ENCODE measurements at regions not wholly inside any gene's neighbourhood (a gene's known extent, or its start where the extent isn't known, plus 50 kb on each side); places are given as distances from the start of the nearest gene placed in this dataset.

- Histone ChIP-seq H3K4me1 (ENCODE audit: insufficient read depth, insufficient read length) (no peaks in the 10 kb centered on the region), H3K9ac (ENCODE audit: insufficient read length, low read depth) (no peak overlapping the region), H3K27me3 (ENCODE audit: insufficient read depth, insufficient read length) (no peaks in the 10 kb centered on the region), H3K4me3 (ENCODE audit: insufficient read length, low read depth) (no peak overlapping the region), H3K9me3 (ENCODE audit: insufficient read depth, low read length) (no peaks in the 10 kb centered on the region), H3K36me3 (ENCODE audit: insufficient read depth, insufficient read length, low read length) (no peaks in the 10 kb centered on the region)
- no peak for DNase-seq (ENCODE audit: low read depth, low spot score)
- TF ChIP-seq ZNF274 (IDR thresholded peaks at IDR 0.05; ENCODE audit: low read depth, low read length) (no peak), YY1 (IDR thresholded peaks at IDR 0.05; ENCODE audit: insufficient read depth, insufficient read length) (no peak), SUZ12 (IDR thresholded peaks at IDR 0.05; ENCODE audit: extremely low read depth, insufficient read depth, insufficient read length) (no peak)
Observed at GRCh38 chr2:37842732-37843440, 82.2 kb upstream of the RMDN2 start.

GRCh38 chr2:37843556-37843955 lies 81.5 kb upstream of the RMDN2 start:
- H3K4me1 ChIP-seq (ENCODE audit: insufficient read depth, insufficient read length) = no peaks in the 10 kb centered on the region
- no peak for TF ChIP-seq ZNF274 (IDR thresholded peaks at IDR 0.05; ENCODE audit: low read depth, low read length)
- no peak for TF ChIP-seq YY1 (IDR thresholded peaks at IDR 0.05; ENCODE audit: insufficient read depth, insufficient read length)
- TF ChIP-seq SUZ12 (IDR thresholded peaks at IDR 0.05; ENCODE audit: extremely low read depth, insufficient read depth, insufficient read length) = no peak
- H3K9ac ChIP-seq (ENCODE audit: insufficient read length, low read depth) = no peak overlapping the region
- DNase-seq (ENCODE audit: low read depth, low spot score) = no peak
- no peaks in the 10 kb centered on the region for H3K36me3 ChIP-seq (ENCODE audit: insufficient read depth, insufficient read length, low read length)
- H3K4me3 ChIP-seq (ENCODE audit: insufficient read length, low read depth) = no peak overlapping the region
- H3K27me3 ChIP-seq (ENCODE audit: insufficient read depth, insufficient read length) = no peaks in the 10 kb centered on the region
- H3K9me3 ChIP-seq (ENCODE audit: insufficient read depth, low read length) = no peaks in the 10 kb centered on the region

- no peaks in the 10 kb centered on the region for H3K27me3 ChIP-seq (ENCODE audit: insufficient read depth, insufficient read length)
- no peak overlapping the region for H3K9ac ChIP-seq (ENCODE audit: insufficient read length, low read depth)
Observed at GRCh38 chr2:37846207-37846606, 78.9 kb upstream of the RMDN2 start.

GRCh38 chr2:37847792-37848191 lies 77.3 kb upstream of the RMDN2 start:
- H3K4me3 ChIP-seq (ENCODE audit: insufficient read length, low read depth) = no peak overlapping the region
- no peaks in the 10 kb centered on the region for H3K27me3 ChIP-seq (ENCODE audit: insufficient read depth, insufficient read length)
- no peaks in the 10 kb centered on the region for H3K36me3 ChIP-seq (ENCODE audit: insufficient read depth, insufficient read length, low read length)
- H3K4me1 ChIP-seq (ENCODE audit: insufficient read depth, insufficient read length) = no peaks in the 10 kb centered on the region
- H3K9me3 ChIP-seq (ENCODE audit: insufficient read depth, low read length) = no peaks in the 10 kb centered on the region
- TF ChIP-seq SUZ12 (IDR thresholded peaks at IDR 0.05; ENCODE audit: extremely low read depth, insufficient read depth, insufficient read length) (no peak), ZNF274 (IDR thresholded peaks at IDR 0.05; ENCODE audit: low read depth, low read length) (no peak), YY1 (IDR thresholded peaks at IDR 0.05; ENCODE audit: insufficient read depth, insufficient read length) (no peak)
- no peak for DNase-seq (ENCODE audit: low read depth, low spot score)
- no peak overlapping the region for H3K9ac ChIP-seq (ENCODE audit: insufficient read length, low read depth)

More at GRCh38 chr2:37846207-37846606, 78.9 kb upstream of the RMDN2 start:
- no peak for DNase-seq (ENCODE audit: low read depth, low spot score)
- TF ChIP-seq SUZ12 (IDR thresholded peaks at IDR 0.05; ENCODE audit: extremely low read depth, insufficient read depth, insufficient read length) (no peak), ZNF274 (IDR thresholded peaks at IDR 0.05; ENCODE audit: low read depth, low read length) (no peak), YY1 (IDR thresholded peaks at IDR 0.05; ENCODE audit: insufficient read depth, insufficient read length) (no peak)
- Histone ChIP-seq H3K36me3 (ENCODE audit: insufficient read depth, insufficient read length, low read length) (no peaks in the 10 kb centered on the region), H3K4me1 (ENCODE audit: insufficient read depth, insufficient read length) (no peaks in the 10 kb centered on the region), H3K4me3 (ENCODE audit: insufficient read length, low read depth) (no peak overlapping the region), H3K9me3 (ENCODE audit: insufficient read depth, low read length) (no peaks in the 10 kb centered on the region)

- Histone ChIP-seq H3K36me3 (ENCODE audit: insufficient read depth, insufficient read length, low read length) (no peaks in the 10 kb centered on the region), H3K4me1 (ENCODE audit: insufficient read depth, insufficient read length) (no peaks in the 10 kb centered on the region), H3K27me3 (ENCODE audit: insufficient read depth, insufficient read length) (no peaks in the 10 kb centered on the region), H3K4me3 (ENCODE audit: insufficient read length, low read depth) (no peak overlapping the region), H3K9ac (ENCODE audit: insufficient read length, low read depth) (no peak overlapping the region), H3K9me3 (ENCODE audit: insufficient read depth, low read length) (no peaks in the 10 kb centered on the region)
- TF ChIP-seq YY1 (IDR thresholded peaks at IDR 0.05; ENCODE audit: insufficient read depth, insufficient read length) (no peak), ZNF274 (IDR thresholded peaks at IDR 0.05; ENCODE audit: low read depth, low read length) (no peak)
- DNase-seq (ENCODE audit: low read depth, low spot score) = no peak
Observed at GRCh38 chr2:37848451-37848850, 76.6 kb upstream of the RMDN2 start.

GRCh38 chr2:37849911-37850310 lies 75.2 kb upstream of the RMDN2 start:
- H3K9me3 ChIP-seq (ENCODE audit: insufficient read depth, low read length) = no peaks in the 10 kb centered on the region
- H3K27me3 ChIP-seq (ENCODE audit: insufficient read depth, insufficient read length) = no peaks in the 10 kb centered on the region
- no peak overlapping the region for H3K9ac ChIP-seq (ENCODE audit: insufficient read length, low read depth)
- H3K36me3 ChIP-seq (ENCODE audit: insufficient read depth, insufficient read length, low read length) = no peaks in the 10 kb centered on the region
- TF ChIP-seq SUZ12 (IDR thresholded peaks at IDR 0.05; ENCODE audit: extremely low read depth, insufficient read depth, insufficient read length) (no peak), YY1 (IDR thresholded peaks at IDR 0.05; ENCODE audit: insufficient read depth, insufficient read length) (no peak), ZNF274 (IDR thresholded peaks at IDR 0.05; ENCODE audit: low read depth, low read length) (no peak)
- DNase-seq (ENCODE audit: low read depth, low spot score) = no peak
- H3K4me1 ChIP-seq (ENCODE audit: insufficient read depth, insufficient read length) = no peaks in the 10 kb centered on the region
- H3K4me3 ChIP-seq (ENCODE audit: insufficient read length, low read depth) = no peak overlapping the region

- no peaks in the 10 kb centered on the region for H3K4me1 ChIP-seq (ENCODE audit: insufficient read depth, insufficient read length)
- no peak for DNase-seq (ENCODE audit: low read depth, low spot score)
- no peaks in the 10 kb centered on the region for H3K9me3 ChIP-seq (ENCODE audit: insufficient read depth, low read length)
- no peaks in the 10 kb centered on the region for H3K27me3 ChIP-seq (ENCODE audit: insufficient read depth, insufficient read length)
- H3K4me3 ChIP-seq (ENCODE audit: insufficient read length, low read depth) = no peak overlapping the region
- no peak overlapping the region for H3K9ac ChIP-seq (ENCODE audit: insufficient read length, low read depth)
- no peak for TF ChIP-seq YY1 (IDR thresholded peaks at IDR 0.05; ENCODE audit: insufficient read depth, insufficient read length)
- TF ChIP-seq SUZ12 (IDR thresholded peaks at IDR 0.05; ENCODE audit: extremely low read depth, insufficient read depth, insufficient read length) = no peak
- no peak for TF ChIP-seq ZNF274 (IDR thresholded peaks at IDR 0.05; ENCODE audit: low read depth, low read length)
- H3K36me3 ChIP-seq (ENCODE audit: insufficient read depth, insufficient read length, low read length) = no peaks in the 10 kb centered on the region
Observed at GRCh38 chr2:37851428-37851827, 73.7 kb upstream of the RMDN2 start.

Data from NT2/D1 (cell line).